ENCODE measurements at regions not wholly inside any gene's neighbourhood (a gene's known extent, or its start where the extent isn't known, plus 50 kb on each side); places are given as distances from the start of the nearest gene placed in this dataset.

- Histone ChIP-seq H3K4me3 (ENCODE audit: low read depth, low read length) (no peak overlapping the region), H3K36me3 (ENCODE audit: control insufficient read depth, insufficient read depth, low read length) (no peaks in the 10 kb centered on the region), H3K9me3 (no peaks in the 10 kb centered on the region), H3K27me3 (replicated peaks; ENCODE audit: control insufficient read depth, insufficient read depth, low read length) (no peaks in the 10 kb centered on the region), H3K4me1 (no peaks in the 10 kb centered on the region)
- no peak for DNase-seq
- peaks cover 12% of the 10 kb centered on the region for H3K27me3 Mint-ChIP-seq (ENCODE audit: insufficient read depth, unreplicated experiment)
- H3K4me3 Mint-ChIP-seq (ENCODE audit: unreplicated experiment) = no peak overlapping the region
- TF ChIP-seq, protein P1, sequence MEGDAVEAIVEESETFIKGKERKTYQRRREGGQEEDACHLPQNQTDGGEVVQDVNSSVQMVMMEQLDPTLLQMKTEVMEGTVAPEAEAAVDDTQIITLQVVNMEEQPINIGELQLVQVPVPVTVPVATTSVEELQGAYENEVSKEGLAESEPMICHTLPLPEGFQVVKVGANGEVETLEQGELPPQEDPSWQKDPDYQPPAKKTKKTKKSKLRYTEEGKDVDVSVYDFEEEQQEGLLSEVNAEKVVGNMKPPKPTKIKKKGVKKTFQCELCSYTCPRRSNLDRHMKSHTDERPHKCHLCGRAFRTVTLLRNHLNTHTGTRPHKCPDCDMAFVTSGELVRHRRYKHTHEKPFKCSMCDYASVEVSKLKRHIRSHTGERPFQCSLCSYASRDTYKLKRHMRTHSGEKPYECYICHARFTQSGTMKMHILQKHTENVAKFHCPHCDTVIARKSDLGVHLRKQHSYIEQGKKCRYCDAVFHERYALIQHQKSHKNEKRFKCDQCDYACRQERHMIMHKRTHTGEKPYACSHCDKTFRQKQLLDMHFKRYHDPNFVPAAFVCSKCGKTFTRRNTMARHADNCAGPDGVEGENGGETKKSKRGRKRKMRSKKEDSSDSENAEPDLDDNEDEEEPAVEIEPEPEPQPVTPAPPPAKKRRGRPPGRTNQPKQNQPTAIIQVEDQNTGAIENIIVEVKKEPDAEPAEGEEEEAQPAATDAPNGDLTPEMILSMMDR (IDR thresholded peaks at IDR 0.05; ENCODE audit: insufficient read depth in 1 of 2, low read depth in 1 of 2, low read length in 1 of 2, severe bottlenecking in 1 of 2, unreplicated experiment in 1 of 2) = no peak
- CTCF ChIA-PET = no interaction called here
- no peak overlapping the region for H3K27ac Mint-ChIP-seq (ENCODE audit: unreplicated experiment)
- H3K4me1 Mint-ChIP-seq (ENCODE audit: low read depth, unreplicated experiment) = no peaks in the 10 kb centered on the region
- POLR2A ChIA-PET = no interaction called here
- H3K9me3 Mint-ChIP-seq (ENCODE audit: unreplicated experiment) = no peaks in the 10 kb centered on the region
- no peaks in the 10 kb centered on the region for H3K36me3 Mint-ChIP-seq (ENCODE audit: insufficient read depth, unreplicated experiment)
- BruUV-seq (replicated peaks) = no TSS peak
- intact Hi-C loops (cut with micrococcal nuclease; ENCODE audit: unreplicated experiment) = no loop called here
Observed at GRCh38 chr1:87194856-87195255, 133.8 kb upstream of the LMO4 start.

DNA sequence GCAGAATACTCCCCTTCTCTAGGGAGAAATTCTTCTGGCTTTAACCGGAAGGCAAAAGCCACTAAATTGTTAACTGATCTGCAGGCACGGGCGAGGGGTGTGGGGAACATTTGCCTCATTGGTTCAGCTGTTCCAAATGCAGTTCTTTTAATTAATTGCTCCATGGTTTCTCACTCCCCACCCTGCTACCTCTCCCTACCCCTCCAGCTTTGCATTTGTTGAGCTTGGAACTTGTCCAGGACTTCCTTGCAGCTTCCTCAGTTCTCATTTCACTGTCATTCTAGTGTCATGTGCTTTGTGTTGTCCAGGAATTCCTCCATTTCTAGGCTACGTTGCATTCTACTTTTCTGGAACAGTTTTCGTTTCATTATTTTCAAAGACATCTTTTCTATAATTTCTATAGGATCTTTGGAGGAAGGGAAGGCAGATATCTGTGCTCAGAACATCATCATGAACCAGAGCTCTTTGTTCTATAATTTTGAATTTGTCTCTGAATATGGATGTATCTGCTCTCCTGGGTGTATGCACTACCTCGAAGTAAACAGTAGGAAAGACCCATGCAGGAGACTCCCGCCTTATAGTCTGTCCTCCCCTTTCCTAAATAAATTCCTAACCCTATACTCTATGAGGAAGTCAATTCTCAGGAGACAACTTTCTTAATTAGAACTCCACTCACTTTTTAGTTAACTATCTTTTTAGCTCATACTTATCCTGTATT, 132.4 kb upstream of the LMO4 start:
- peaks cover 6% of the 10 kb centered on the region for H3K4me1 Mint-ChIP-seq (ENCODE audit: low read depth, unreplicated experiment)
- H3K9me3 Mint-ChIP-seq (ENCODE audit: unreplicated experiment) = no peaks in the 10 kb centered on the region
- Histone ChIP-seq H3K4me3 (ENCODE audit: low read depth, low read length) (no peak overlapping the region), H3K27me3 (replicated peaks; ENCODE audit: control insufficient read depth, insufficient read depth, low read length) (no peaks in the 10 kb centered on the region), H3K36me3 (ENCODE audit: control insufficient read depth, insufficient read depth, low read length) (no peaks in the 10 kb centered on the region), H3K4me1 (no peaks in the 10 kb centered on the region), H3K9me3 (no peaks in the 10 kb centered on the region)
- intact Hi-C loops (cut with micrococcal nuclease; ENCODE audit: unreplicated experiment) = no loop called here
- TF ChIP-seq, protein P1 (IDR thresholded peaks at IDR 0.05; ENCODE audit: insufficient read depth in 1 of 2, low read depth in 1 of 2, low read length in 1 of 2, severe bottlenecking in 1 of 2, unreplicated experiment in 1 of 2) = no peak
- H3K27me3 Mint-ChIP-seq (ENCODE audit: insufficient read depth, unreplicated experiment) = peaks cover 11% of the 10 kb centered on the region
- ChIA-PET CTCF (no interaction called here), POLR2A (no interaction called here)
- H3K36me3 Mint-ChIP-seq (ENCODE audit: insufficient read depth, unreplicated experiment) = no peaks in the 10 kb centered on the region
- DNase-seq = no peak
- no TSS peak for BruUV-seq (replicated peaks)
- no peak overlapping the region for H3K4me3 Mint-ChIP-seq (ENCODE audit: unreplicated experiment)
- H3K27ac Mint-ChIP-seq (ENCODE audit: unreplicated experiment) = no peak overlapping the region

GRCh38 chr1:87197156-87197555, 131.5 kb upstream of the LMO4 start:
- Histone ChIP-seq H3K9me3 (no peaks in the 10 kb centered on the region), H3K4me3 (ENCODE audit: low read depth, low read length) (no peak overlapping the region), H3K36me3 (ENCODE audit: control insufficient read depth, insufficient read depth, low read length) (no peaks in the 10 kb centered on the region), H3K4me1 (no peaks in the 10 kb centered on the region), H3K27me3 (replicated peaks; ENCODE audit: control insufficient read depth, insufficient read depth, low read length) (no peaks in the 10 kb centered on the region)
- no peak overlapping the region for H3K27ac Mint-ChIP-seq (ENCODE audit: unreplicated experiment)
- no TSS peak for BruUV-seq (replicated peaks)
- peaks cover 7% of the 10 kb centered on the region for H3K27me3 Mint-ChIP-seq (ENCODE audit: insufficient read depth, unreplicated experiment)
- DNase-seq = no peak
- H3K4me1 Mint-ChIP-seq (ENCODE audit: low read depth, unreplicated experiment) = peaks cover 6% of the 10 kb centered on the region
- CTCF ChIA-PET = no interaction called here
- TF ChIP-seq, protein P1 (IDR thresholded peaks at IDR 0.05; ENCODE audit: insufficient read depth in 1 of 2, low read depth in 1 of 2, low read length in 1 of 2, severe bottlenecking in 1 of 2, unreplicated experiment in 1 of 2) = no peak
- H3K4me3 Mint-ChIP-seq (ENCODE audit: unreplicated experiment) = no peak overlapping the region
- intact Hi-C loops (cut with micrococcal nuclease; ENCODE audit: unreplicated experiment) = no loop called here
- H3K9me3 Mint-ChIP-seq (ENCODE audit: unreplicated experiment) = no peaks in the 10 kb centered on the region
- POLR2A ChIA-PET = no interaction called here
- H3K36me3 Mint-ChIP-seq (ENCODE audit: insufficient read depth, unreplicated experiment) = no peaks in the 10 kb centered on the region

Measured in Caco-2 (cell line).